ENCODE measurements at regions not wholly inside any gene's neighbourhood (a gene's known extent, or its start where the extent isn't known, plus 50 kb on each side); places are given as distances from the start of the nearest gene placed in this dataset.

DNA sequence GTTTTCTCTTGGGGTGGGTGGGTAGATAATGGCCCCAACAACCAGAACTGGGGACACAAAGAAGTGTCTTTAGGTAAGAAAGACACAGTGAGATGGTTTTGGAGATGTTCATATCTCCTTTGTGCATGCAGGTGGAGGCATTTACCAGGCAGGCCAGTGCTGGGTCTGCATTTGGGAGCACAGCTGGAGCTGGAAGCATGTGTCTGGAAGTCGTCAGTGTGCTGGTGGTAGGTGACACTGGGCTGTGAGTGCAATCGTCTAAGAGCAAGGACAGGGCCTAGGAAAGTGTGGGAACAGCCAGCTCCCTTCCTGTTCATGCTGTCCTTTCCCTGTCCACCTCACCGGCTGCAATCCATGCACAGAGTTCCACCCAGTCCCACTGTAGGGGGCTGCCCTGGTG, 88.3 kb upstream of the ZNF32 start:
- Histone ChIP-seq H3K4me2 (ENCODE audit: low read length) (no peak overlapping the region), H3K9me3 (ENCODE audit: control insufficient read depth in 1 of 2, insufficient read depth in 1 of 2, low read depth in 1 of 2, low read length in 2 of 2) (no peaks in the 10 kb centered on the region), H3K4me3 (replicated peaks in 1 of 2; ENCODE audit: low read depth in 1 of 2, low read length in 2 of 2) (no peak overlapping the region), H4K20me1 (ENCODE audit: insufficient read depth) (no peaks in the 10 kb centered on the region), H2AFZ (ENCODE audit: low read depth, low read length, poor library complexity, severe bottlenecking) (no peak overlapping the region), H3K9me2 (ENCODE audit: insufficient read depth) (no peaks in the 10 kb centered on the region), H3K27ac (ENCODE audit: low read depth, low read length) (no peak overlapping the region), H3K4me1 (ENCODE audit: control insufficient read depth in 1 of 2, insufficient read depth in 2 of 2, low read length in 2 of 2) (no peaks in the 10 kb centered on the region), H3K27me3 (ENCODE audit: insufficient read depth, low read length) (peaks cover 26% of the 10 kb centered on the region; the same call in 1 of the 2 replicates), H3K36me3 (ENCODE audit: control insufficient read depth in 1 of 2, insufficient read depth in 2 of 2, low read length in 2 of 2) (no peaks in the 10 kb centered on the region), H3K79me2 (ENCODE audit: insufficient read depth, low read length) (no peaks in the 10 kb centered on the region), H3K9ac (ENCODE audit: low read length) (no peak overlapping the region)
- RAD21 ChIA-PET (ENCODE audit: low non-redundant PET in 1 of 2, low total read pairs in 2 of 2, uncharacterized antibody in 2 of 2, unreplicated experiment in 2 of 2) = no interaction called here
- intact Hi-C loops (cut with micrococcal nuclease) = no loop called here
- POLR2A ChIA-PET = no interaction called here
- CTCF ChIA-PET = no interaction called here
- BruUV-seq (replicated peaks) = no TSS peak
- DNase-seq (ENCODE audit: low read depth, low spot score) (no peak), ATAC-seq (no peak)
- TF ChIP-seq, protein P1, sequence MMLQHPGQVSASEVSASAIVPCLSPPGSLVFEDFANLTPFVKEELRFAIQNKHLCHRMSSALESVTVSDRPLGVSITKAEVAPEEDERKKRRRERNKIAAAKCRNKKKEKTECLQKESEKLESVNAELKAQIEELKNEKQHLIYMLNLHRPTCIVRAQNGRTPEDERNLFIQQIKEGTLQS (IDR thresholded peaks at IDR 0.05) = no peak
- TF ChIP-seq TCF7L2 (IDR thresholded peaks at IDR 0.05; ENCODE audit: borderline replicate concordance, extremely low read depth, insufficient read depth, insufficient read length) (no peak), EZH2 (IDR thresholded peaks at IDR 0.05) (no peak), SRF (IDR thresholded peaks at IDR 0.05; ENCODE audit: low read depth) (no peak), SP1 (IDR thresholded peaks at IDR 0.05; ENCODE audit: low read depth) (no peak), EGR1 (IDR thresholded peaks at IDR 0.05; ENCODE audit: low read depth) (no peak), CEBPB (IDR thresholded peaks at IDR 0.05; ENCODE audit: low read depth) (no peak), CBX3 (IDR thresholded peaks at IDR 0.05; ENCODE audit: low read depth) (no peak), ZFX (IDR thresholded peaks at IDR 0.05) (no peak), FOSL1 (IDR thresholded peaks at IDR 0.05; ENCODE audit: low read depth) (no peak), POLR2AphosphoS5 (IDR thresholded peaks at IDR 0.05; ENCODE audit: low read depth, low read length) (no peak)
- TF ChIP-seq, protein P2, sequence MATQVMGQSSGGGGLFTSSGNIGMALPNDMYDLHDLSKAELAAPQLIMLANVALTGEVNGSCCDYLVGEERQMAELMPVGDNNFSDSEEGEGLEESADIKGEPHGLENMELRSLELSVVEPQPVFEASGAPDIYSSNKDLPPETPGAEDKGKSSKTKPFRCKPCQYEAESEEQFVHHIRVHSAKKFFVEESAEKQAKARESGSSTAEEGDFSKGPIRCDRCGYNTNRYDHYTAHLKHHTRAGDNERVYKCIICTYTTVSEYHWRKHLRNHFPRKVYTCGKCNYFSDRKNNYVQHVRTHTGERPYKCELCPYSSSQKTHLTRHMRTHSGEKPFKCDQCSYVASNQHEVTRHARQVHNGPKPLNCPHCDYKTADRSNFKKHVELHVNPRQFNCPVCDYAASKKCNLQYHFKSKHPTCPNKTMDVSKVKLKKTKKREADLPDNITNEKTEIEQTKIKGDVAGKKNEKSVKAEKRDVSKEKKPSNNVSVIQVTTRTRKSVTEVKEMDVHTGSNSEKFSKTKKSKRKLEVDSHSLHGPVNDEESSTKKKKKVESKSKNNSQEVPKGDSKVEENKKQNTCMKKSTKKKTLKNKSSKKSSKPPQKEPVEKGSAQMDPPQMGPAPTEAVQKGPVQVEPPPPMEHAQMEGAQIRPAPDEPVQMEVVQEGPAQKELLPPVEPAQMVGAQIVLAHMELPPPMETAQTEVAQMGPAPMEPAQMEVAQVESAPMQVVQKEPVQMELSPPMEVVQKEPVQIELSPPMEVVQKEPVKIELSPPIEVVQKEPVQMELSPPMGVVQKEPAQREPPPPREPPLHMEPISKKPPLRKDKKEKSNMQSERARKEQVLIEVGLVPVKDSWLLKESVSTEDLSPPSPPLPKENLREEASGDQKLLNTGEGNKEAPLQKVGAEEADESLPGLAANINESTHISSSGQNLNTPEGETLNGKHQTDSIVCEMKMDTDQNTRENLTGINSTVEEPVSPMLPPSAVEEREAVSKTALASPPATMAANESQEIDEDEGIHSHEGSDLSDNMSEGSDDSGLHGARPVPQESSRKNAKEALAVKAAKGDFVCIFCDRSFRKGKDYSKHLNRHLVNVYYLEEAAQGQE (IDR thresholded peaks at IDR 0.05; ENCODE audit: low read depth) = no peak
- TF ChIP-seq, protein P3, sequence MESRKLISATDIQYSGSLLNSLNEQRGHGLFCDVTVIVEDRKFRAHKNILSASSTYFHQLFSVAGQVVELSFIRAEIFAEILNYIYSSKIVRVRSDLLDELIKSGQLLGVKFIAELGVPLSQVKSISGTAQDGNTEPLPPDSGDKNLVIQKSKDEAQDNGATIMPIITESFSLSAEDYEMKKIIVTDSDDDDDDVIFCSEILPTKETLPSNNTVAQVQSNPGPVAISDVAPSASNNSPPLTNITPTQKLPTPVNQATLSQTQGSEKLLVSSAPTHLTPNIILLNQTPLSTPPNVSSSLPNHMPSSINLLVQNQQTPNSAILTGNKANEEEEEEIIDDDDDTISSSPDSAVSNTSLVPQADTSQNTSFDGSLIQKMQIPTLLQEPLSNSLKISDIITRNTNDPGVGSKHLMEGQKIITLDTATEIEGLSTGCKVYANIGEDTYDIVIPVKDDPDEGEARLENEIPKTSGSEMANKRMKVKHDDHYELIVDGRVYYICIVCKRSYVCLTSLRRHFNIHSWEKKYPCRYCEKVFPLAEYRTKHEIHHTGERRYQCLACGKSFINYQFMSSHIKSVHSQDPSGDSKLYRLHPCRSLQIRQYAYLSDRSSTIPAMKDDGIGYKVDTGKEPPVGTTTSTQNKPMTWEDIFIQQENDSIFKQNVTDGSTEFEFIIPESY (IDR thresholded peaks at IDR 0.05; ENCODE audit: extremely low read depth, insufficient replicate concordance, low read length) = no peak

All from HCT116 (cell line).